KMS-11 (cell line): ENCODE measurements at regions not wholly inside any gene's neighbourhood (a gene's known extent, or its start where the extent isn't known, plus 50 kb on each side); places are given as distances from the start of the nearest gene placed in this dataset.
A peak's percentile ranks its signal among the peaks of the same experiment; 100 is the strongest.

Experiments
- H2AFZ ChIP-seq: fragments of 200-600 bp; sonication (generic); 2 replicates; pipeline ENCODE4 v1.6.1; 2016; ENCODE audit warnings: antibody characterized with exemption, mixed run types, low read depth
- H3K27ac ChIP-seq: fragments of 200-600 bp; sonication (generic); 2 replicates; pipeline ENCODE4 v1.6.1; 2016; ENCODE audit warnings: mild to moderate bottlenecking, mixed run types
- H3K27me3 ChIP-seq: fragments of 200-600 bp; sonication (generic); 2 replicates; pipeline ENCODE4 v1.6.1; 2017; ENCODE audit warnings: mild to moderate bottlenecking, low read depth, mixed run types, moderate library complexity; ENCODE audit not compliant: insufficient read depth
- H3K36me3 ChIP-seq: fragments of 200-600 bp; sonication (generic); 2 replicates; pipeline ENCODE4 v1.6.1; 2017; ENCODE audit warnings: mild to moderate bottlenecking, mixed run types; ENCODE audit not compliant: insufficient read depth
- H3K4me1 ChIP-seq: fragments of 200-600 bp; sonication (generic); 2 replicates; pipeline ENCODE4 v1.6.1; 2016; ENCODE audit warnings: mild to moderate bottlenecking, low read depth, mixed run types; ENCODE audit not compliant: poor library complexity, severe bottlenecking
- H3K4me2 ChIP-seq: fragments of 200-600 bp; sonication (generic); 2 replicates; pipeline ENCODE4 v1.7.0; 2016; ENCODE audit warnings: mild to moderate bottlenecking, mixed run types
- H3K4me3 ChIP-seq: fragments of 200-600 bp; sonication (generic); IDR thresholded peaks from 2 replicates; pipeline ENCODE4 v1.6.1; 2017; ENCODE audit warnings: low read depth, low read length, mixed read lengths; ENCODE audit not compliant: insufficient read depth
- H3K79me2 ChIP-seq: fragments of 200-600 bp; sonication (generic); 2 replicates; pipeline ENCODE4 v1.6.1; 2016; ENCODE audit warnings: low read depth, mixed run types; ENCODE audit not compliant: insufficient read depth
- H3K9ac ChIP-seq: fragments of 200-600 bp; sonication (generic); 2 replicates; pipeline ENCODE4 v1.6.1; 2016; ENCODE audit warnings: mild to moderate bottlenecking, mixed run types
- H4K20me1 ChIP-seq: fragments of 200-600 bp; sonication (generic); 2 replicates; pipeline ENCODE4 v1.6.1; 2016; ENCODE audit warnings: mild to moderate bottlenecking, mixed run types; ENCODE audit not compliant: insufficient read depth
- CTCF ChIP-seq: fragments of 200-600 bp; sonication (generic); conservative IDR thresholded peaks from 2 replicates; pipeline ENCODE4 v1.6.1; 2017; ENCODE audit warnings: low read depth, mild to moderate bottlenecking, antibody characterized with exemption, low read length, moderate library complexity, mixed read lengths

DNA sequence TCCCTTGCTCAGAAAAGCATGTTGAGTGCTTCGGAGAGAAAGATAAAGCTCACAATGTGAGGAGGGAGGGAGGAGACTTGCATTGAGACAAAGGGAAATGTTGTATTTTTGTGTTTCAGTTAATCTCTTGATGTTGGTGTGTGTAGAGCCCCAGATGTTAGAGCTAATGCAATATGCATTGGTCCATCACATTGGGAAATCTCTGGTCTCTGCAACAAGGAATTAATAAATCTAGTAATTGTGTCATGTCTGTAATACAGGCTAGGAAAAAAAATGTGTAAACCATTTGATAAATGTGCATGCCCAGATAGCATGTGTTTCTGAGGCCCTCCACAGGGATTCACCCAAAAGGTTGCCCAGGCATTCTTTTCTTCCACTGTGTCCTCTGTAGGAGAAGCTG is 230.4 kb upstream of the KCNH8 start:
- H4K20me1 ChIP-seq, result no peaks in the 10 kb centered on the region
- H3K4me3 ChIP-seq, result no peak overlapping the region
- no peak overlapping the region for H2AFZ ChIP-seq
- H3K27me3 ChIP-seq, result no peaks in the 10 kb centered on the region
- H3K9ac ChIP-seq, result no peak overlapping the region
- no peak overlapping the region for H3K27ac ChIP-seq
- no peaks in the 10 kb centered on the region for H3K36me3 ChIP-seq
- H3K4me1 ChIP-seq, result no peaks in the 10 kb centered on the region
- H3K4me2 ChIP-seq, result no peak overlapping the region
- TF ChIP-seq CTCF, result no peak
- no peaks in the 10 kb centered on the region for H3K79me2 ChIP-seq

- TF ChIP-seq CTCF, result no peak
- no peak overlapping the region for H2AFZ ChIP-seq
These were observed 246.1 kb upstream of the KCNH8 start for GRCh38 chr3:18902081-18902793.

DNA sequence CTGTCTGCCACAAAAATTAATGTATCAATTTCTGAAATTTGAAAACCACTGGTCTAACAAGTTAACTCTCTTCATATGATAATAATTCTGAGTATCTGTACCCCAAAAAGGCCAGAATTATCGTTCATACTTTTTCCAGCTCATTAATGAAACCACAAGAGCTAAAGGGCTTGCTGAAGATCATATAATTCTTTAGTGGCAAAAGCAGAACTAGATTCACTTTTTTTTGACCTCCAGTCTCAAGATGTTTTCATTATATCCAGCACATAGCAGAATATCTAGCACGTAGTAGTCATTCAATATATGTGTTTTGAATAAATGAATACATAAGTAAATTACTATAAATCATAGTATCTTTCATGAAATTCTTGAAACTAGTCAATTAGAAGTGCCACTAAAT is 246.7 kb upstream of the KCNH8 start:
- Histone ChIP-seq H3K9ac (no peak overlapping the region), H3K4me1 (peaks cover 17% of the 10 kb centered on the region), H3K4me3 (no peak overlapping the region), H3K4me2 (no peak overlapping the region), H3K27me3 (no peaks in the 10 kb centered on the region), H4K20me1 (no peaks in the 10 kb centered on the region), H3K79me2 (no peaks in the 10 kb centered on the region), H3K27ac (no peak overlapping the region), H3K36me3 (no peaks in the 10 kb centered on the region), H2AFZ (peak overlapping the region; percentile 34)
- TF ChIP-seq CTCF, result no peak

More at GRCh38 chr3:18902081-18902793, 246.1 kb upstream of the KCNH8 start:
- Histone ChIP-seq H4K20me1 (no peaks in the 10 kb centered on the region), H3K4me2 (no peak overlapping the region), H3K27me3 (no peaks in the 10 kb centered on the region), H3K36me3 (no peaks in the 10 kb centered on the region), H3K9ac (no peak overlapping the region), H3K27ac (no peak overlapping the region), H3K79me2 (no peaks in the 10 kb centered on the region), H3K4me1 (peaks cover 17% of the 10 kb centered on the region), H3K4me3 (no peak overlapping the region)

- no peaks in the 10 kb centered on the region for H3K36me3 ChIP-seq
- 0 out of 2 replicates have a peak overlapping the region, but pooled peaks have one; percentile 2 for H3K4me2 ChIP-seq
- H3K27me3 ChIP-seq, result no peaks in the 10 kb centered on the region
- no peak overlapping the region for H3K4me3 ChIP-seq
- peak overlapping the region; percentile 34 for H2AFZ ChIP-seq
- TF ChIP-seq CTCF, result no peak
- no peak overlapping the region for H3K27ac ChIP-seq
- H4K20me1 ChIP-seq, result no peaks in the 10 kb centered on the region
- H3K9ac ChIP-seq, result no peak overlapping the region
- H3K4me1 ChIP-seq, result peaks cover 17% of the 10 kb centered on the region
- H3K79me2 ChIP-seq, result no peaks in the 10 kb centered on the region
These were observed 247.3 kb upstream of the KCNH8 start for GRCh38 chr3:18900994-18901393.
